OCI-LY3 (cell line): ENCODE measurements at regions not wholly inside any gene's neighbourhood (a gene's known extent, or its start where the extent isn't known, plus 50 kb on each side); places are given as distances from the start of the nearest gene placed in this dataset.

Experiments used
- H2AFZ ChIP-seq: fragments of 200-600, 300-600 bp; shearing (Covaris generic); 2 replicates; pipeline ENCODE4 v1.6.0; 2014; ENCODE audit warnings: antibody characterized with exemption, low read depth, low read length
- H3K27ac ChIP-seq: fragments of 200-600, 300-600 bp; sonication (generic); 2 replicates; pipeline ENCODE4 v1.5.1; 2014; ENCODE audit warnings: mild to moderate bottlenecking, low read length, moderate library complexity, mixed read lengths
- H3K27me3 ChIP-seq: fragments of 200-600, 300-600 bp; sonication (generic); 2 replicates; pipeline ENCODE4 v1.6.1; 2014; ENCODE audit warnings: low read depth, low read length, mixed read lengths
- H3K36me3 ChIP-seq: fragments of 200-600, 300-600 bp; sonication (generic); replicated peaks from 2 replicates; pipeline ENCODE3; 2014; ENCODE audit warnings: low read depth, low read length, mixed read lengths
- H3K4me1 ChIP-seq: fragments of 300-600, 200-600 bp; sonication (generic); 2 replicates; pipeline ENCODE4 v1.6.1; 2014; ENCODE audit warnings: low read length, mixed read lengths
- H3K4me2 ChIP-seq: fragments of 200-600, 300-600 bp; sonication (generic); 2 replicates; pipeline ENCODE4 v1.6.1; 2014; ENCODE audit warnings: low read length, mixed read lengths
- H3K4me3 ChIP-seq: fragments of 300-600, 200-600 bp; sonication (generic); 2 replicates; pipeline ENCODE4 v1.5.1; 2014; ENCODE audit warnings: antibody characterized with exemption, mild to moderate bottlenecking, low read length, moderate library complexity
- H3K79me2 ChIP-seq: fragments of 300-600, 200-600 bp; shearing (Covaris generic); 2 replicates; pipeline ENCODE4 v1.6.1; 2014; ENCODE audit warnings: mild to moderate bottlenecking, low read length, mixed read lengths
- H3K9ac ChIP-seq: fragments of 300-600, 200-600 bp; shearing (Covaris generic); 2 replicates; pipeline ENCODE4 v1.6.0; 2014; ENCODE audit warnings: mild to moderate bottlenecking, low read length, moderate library complexity
- H3K9me3 ChIP-seq: fragments of 200-600, 300-600 bp; shearing (Covaris generic); 2 replicates; pipeline ENCODE4 v1.6.1; 2014; ENCODE audit warnings: low read length, mixed read lengths; ENCODE audit not compliant: insufficient read depth
- H4K20me1 ChIP-seq: fragments of 200-600, 300-600 bp; sonication (generic); 2 replicates; pipeline ENCODE4 v1.6.1; 2016; ENCODE audit warnings: low read length, mixed read lengths; ENCODE audit not compliant: insufficient read depth
- CTCF ChIP-seq: fragments of 200-600, 300-600 bp; sonication (generic); IDR thresholded peaks from 2 replicates; pipeline ENCODE4 v1.5.1; 2014; ENCODE audit warnings: antibody characterized with exemption, low read length, low read depth
- EZH2phosphoT487 ChIP-seq: fragments of 200-600 bp; shearing (Covaris generic); IDR thresholded peaks from 2 replicates; pipeline ENCODE4 v1.6.1; 2018; ENCODE audit warnings: antibody characterized with exemption, mixed run types, low read depth

GRCh38 chr15:100806157-100806556 is 73.5 kb upstream of the ALDH1A3 start:
- H3K27ac ChIP-seq, result peak overlapping the region; percentile 11; the same call in 1 of the 2 replicates
- H3K4me2 ChIP-seq, result peak overlapping the region; percentile 15; the same call in 1 of the 2 replicates
- H3K79me2 ChIP-seq, result no peaks in the 10 kb centered on the region
- H3K36me3 ChIP-seq, result no peaks in the 10 kb centered on the region
- no peak overlapping the region for H2AFZ ChIP-seq
- H3K27me3 ChIP-seq, result no peaks in the 10 kb centered on the region
- no peak overlapping the region for H3K9ac ChIP-seq
- TF ChIP-seq EZH2phosphoT487 (no peak), CTCF (no peak)
- H4K20me1 ChIP-seq, result no peaks in the 10 kb centered on the region
- no peak overlapping the region for H3K4me3 ChIP-seq
- peaks cover 15% of the 10 kb centered on the region for H3K9me3 ChIP-seq
- H3K4me1 ChIP-seq, result peaks cover 25% of the 10 kb centered on the region

- no peak for TF ChIP-seq EZH2phosphoT487
- no peak for TF ChIP-seq CTCF
- no peak overlapping the region for H3K27ac ChIP-seq
- no peak overlapping the region for H3K4me2 ChIP-seq
- H3K36me3 ChIP-seq, result no peaks in the 10 kb centered on the region
- no peaks in the 10 kb centered on the region for H4K20me1 ChIP-seq
- no peak overlapping the region for H3K4me3 ChIP-seq
- H3K27me3 ChIP-seq, result no peaks in the 10 kb centered on the region
- H2AFZ ChIP-seq, result no peak overlapping the region
- H3K4me1 ChIP-seq, result peaks cover 25% of the 10 kb centered on the region
- no peak overlapping the region for H3K9ac ChIP-seq
- H3K79me2 ChIP-seq, result no peaks in the 10 kb centered on the region
- H3K9me3 ChIP-seq, result peaks cover 15% of the 10 kb centered on the region
Measured at GRCh38 chr15:100807028-100807427, 72.6 kb upstream of the ALDH1A3 start.

GRCh38 chr15:100808691-100809090 is 70.9 kb upstream of the ALDH1A3 start:
- Histone ChIP-seq H4K20me1 (no peaks in the 10 kb centered on the region), H3K36me3 (no peaks in the 10 kb centered on the region), H3K9me3 (peaks cover 15% of the 10 kb centered on the region), H3K27ac (no peak overlapping the region), H2AFZ (no peak overlapping the region), H3K27me3 (no peaks in the 10 kb centered on the region), H3K4me3 (no peak overlapping the region), H3K4me1 (peaks cover 25% of the 10 kb centered on the region), H3K4me2 (no peak overlapping the region), H3K9ac (no peak overlapping the region), H3K79me2 (no peaks in the 10 kb centered on the region)
- TF ChIP-seq CTCF, result no peak
- no peak for TF ChIP-seq EZH2phosphoT487

- Histone ChIP-seq H3K36me3 (no peaks in the 10 kb centered on the region), H3K27me3 (no peaks in the 10 kb centered on the region), H3K4me1 (peaks cover 25% of the 10 kb centered on the region), H2AFZ (no peak overlapping the region), H4K20me1 (no peaks in the 10 kb centered on the region), H3K9me3 (peaks cover 15% of the 10 kb centered on the region), H3K4me3 (no peak overlapping the region), H3K4me2 (no peak overlapping the region), H3K9ac (no peak overlapping the region), H3K79me2 (no peaks in the 10 kb centered on the region), H3K27ac (no peak overlapping the region)
- TF ChIP-seq EZH2phosphoT487, result no peak
- TF ChIP-seq CTCF, result no peak
Measured at GRCh38 chr15:100809151-100809550, 70.5 kb upstream of the ALDH1A3 start.
